HL-60 (cell line): ENCODE measurements at regions not wholly inside any gene's neighbourhood (a gene's known extent, or its start where the extent isn't known, plus 50 kb on each side); places are given as distances from the start of the nearest gene placed in this dataset.

ENCODE experiments used
- CTCF ChIP-seq: IDR thresholded peaks from one replicate; pipeline ENCODE4 v1.5.1; 2011; ENCODE audit warnings: low read length, control low read depth, inconsistent platforms; ENCODE audit not compliant: insufficient read depth
- POLR2AphosphoS5 ChIP-seq: IDR thresholded peaks from 2 replicates; pipeline ENCODE4 v1.6.1; 2012; ENCODE audit warnings: low read depth
- REST ChIP-seq: IDR thresholded peaks from 2 replicates; pipeline ENCODE4 v1.6.1; 2012; ENCODE audit warnings: low read depth; ENCODE audit not compliant: insufficient replicate concordance
- SPI1 ChIP-seq: IDR thresholded peaks from 2 replicates; pipeline ENCODE4 v1.6.1; 2012; ENCODE audit warnings: low read depth, mild to moderate bottlenecking, borderline replicate concordance

GRCh38 chr1:147833231-147833860, 69.2 kb upstream of the GJA8 start:
- TF ChIP-seq SPI1: no peak
- TF ChIP-seq CTCF: no peak
- no peak for TF ChIP-seq POLR2AphosphoS5
- no peak for TF ChIP-seq REST
